ENCODE measurements at regions not wholly inside any gene's neighbourhood (a gene's known extent, or its start where the extent isn't known, plus 50 kb on each side); places are given as distances from the start of the nearest gene placed in this dataset.

DNA sequence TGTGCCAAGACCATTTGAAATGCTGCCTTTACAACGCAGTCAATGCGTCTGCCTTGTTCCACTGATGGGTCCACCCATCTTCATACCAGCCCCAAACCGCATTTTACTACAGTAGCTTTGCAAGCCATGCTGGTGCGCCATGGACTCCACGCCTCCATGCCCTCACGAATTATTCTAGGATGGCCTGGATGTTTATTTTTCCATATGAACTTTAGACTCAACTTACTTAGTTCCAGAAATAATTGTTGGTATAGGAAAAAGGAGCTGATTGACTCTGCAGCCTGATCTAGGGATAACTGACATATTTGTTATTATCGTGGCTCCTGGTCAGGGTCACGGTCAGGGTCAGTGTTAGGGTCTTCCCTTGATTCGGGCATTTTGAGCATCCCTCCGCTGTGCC is 70.0 kb upstream of the ZNF469 start:
- no peaks in the 10 kb centered on the region for H3K27me3 ChIP-seq (ENCODE audit: control insufficient read depth in 1 of 2, insufficient read depth in 1 of 2, low read length in 2 of 2)
- H3K9me3 ChIP-seq (ENCODE audit: control insufficient read depth, low read length), result peaks cover 4% of the 10 kb centered on the region
- H3K4me2 ChIP-seq (ENCODE audit: low read length, poor library complexity, severe bottlenecking), result no peak overlapping the region
- H2BK12ac ChIP-seq (ENCODE audit: low read length in 2 of 2), result peak overlapping the region; percentile 25 to 82
- H3K27ac ChIP-seq (ENCODE audit: low read length, poor library complexity, severe bottlenecking), result no peak overlapping the region
- no peak overlapping the region for H2BK120ac ChIP-seq (ENCODE audit: low read depth, low read length)
- no peak overlapping the region for H3K23ac ChIP-seq (ENCODE audit: low read length in 2 of 2)
- no peak for DNase-seq
- H2AFZ ChIP-seq (ENCODE audit: low read depth, low read length), result no peak overlapping the region
- no peak overlapping the region for H3K4ac ChIP-seq (ENCODE audit: low read depth in 1 of 2, low read length in 2 of 2)
- H2BK15ac ChIP-seq (ENCODE audit: low read depth, poor library complexity, severe bottlenecking), result peak overlapping the region; percentile 65
- 88% methylated on average over 6 of the region's 10 CpGs for WGBS
- no peak overlapping the region for H2AK5ac ChIP-seq (ENCODE audit: low read length, severe bottlenecking)
- H3K14ac ChIP-seq (ENCODE audit: low read length in 2 of 2), result no peak overlapping the region
- H3K79me1 ChIP-seq (replicated peaks; ENCODE audit: low read length, poor library complexity, severe bottlenecking), result no peaks in the 10 kb centered on the region
- no peak overlapping the region for H4K8ac ChIP-seq (ENCODE audit: low read length)
- no peak overlapping the region for H3K9ac ChIP-seq (ENCODE audit: low read length)
- no peak overlapping the region for H2BK5ac ChIP-seq (ENCODE audit: low read depth, low read length, poor library complexity, severe bottlenecking)
- no peak overlapping the region for H4K91ac ChIP-seq (ENCODE audit: low read length)
- no peaks in the 10 kb centered on the region for H3K36me3 ChIP-seq (ENCODE audit: control insufficient read depth in 1 of 2, insufficient read depth in 2 of 2, low read depth in 1 of 2, low read length in 2 of 2)
- H3K4me1 ChIP-seq (ENCODE audit: control insufficient read depth, insufficient read depth, low read depth, low read length), result peaks cover 27% of the 10 kb centered on the region
- no peak overlapping the region for H3K18ac ChIP-seq (ENCODE audit: low read depth in 1 of 2, low read length in 2 of 2)
- H3K4me3 ChIP-seq (ENCODE audit: insufficient read depth in 1 of 2, low read depth in 1 of 2, low read length in 2 of 2), result no peak overlapping the region

DNA sequence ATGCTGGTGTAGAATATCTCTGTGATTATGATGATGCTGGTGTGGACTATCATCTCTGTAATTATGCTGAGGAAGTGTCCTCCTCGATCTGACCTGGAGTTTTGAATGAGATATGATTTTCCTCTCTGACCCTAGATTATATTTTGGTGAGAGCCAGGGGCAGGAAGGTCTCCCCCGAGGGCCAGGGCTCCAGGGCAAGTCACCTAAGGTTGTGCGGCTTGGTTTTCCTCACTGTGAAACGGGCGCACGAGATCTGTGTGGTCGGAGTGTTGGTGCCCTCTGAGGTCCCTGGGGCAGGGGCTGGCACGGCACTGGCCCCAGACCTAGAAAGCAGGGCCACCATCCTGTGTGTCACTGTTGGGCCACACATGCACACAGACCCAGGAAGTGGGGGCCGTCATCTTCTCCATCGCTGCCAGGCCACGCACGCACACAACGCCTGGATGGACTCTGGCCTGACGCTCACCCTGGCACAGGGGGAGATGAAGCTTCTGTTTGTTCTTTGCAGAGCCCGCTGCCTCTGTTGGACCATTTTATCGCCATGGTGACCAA is 67.7 kb upstream of the ZNF469 start:
- Histone ChIP-seq H4K91ac (ENCODE audit: low read length) (peak overlapping the region; percentile 97), H4K8ac (ENCODE audit: low read length) (peak overlapping the region; percentile 88), H3K4me3 (ENCODE audit: insufficient read depth in 1 of 2, low read depth in 1 of 2, low read length in 2 of 2) (no peak overlapping the region), H3K9ac (ENCODE audit: low read length) (no peak overlapping the region), H3K4ac (ENCODE audit: low read depth in 1 of 2, low read length in 2 of 2) (peak overlapping the region; percentile 86 to 88), H3K27ac (ENCODE audit: low read length, poor library complexity, severe bottlenecking) (no peak overlapping the region), H2BK5ac (ENCODE audit: low read depth, low read length, poor library complexity, severe bottlenecking) (no peak overlapping the region), H3K18ac (ENCODE audit: low read depth in 1 of 2, low read length in 2 of 2) (peak overlapping the region; percentile 91 to 93), H3K79me1 (replicated peaks; ENCODE audit: low read length, poor library complexity, severe bottlenecking) (no peaks in the 10 kb centered on the region), H2AK5ac (ENCODE audit: low read length, severe bottlenecking) (peak overlapping the region; percentile 65), H3K23ac (ENCODE audit: low read length in 2 of 2) (no peak overlapping the region), H3K4me1 (ENCODE audit: control insufficient read depth, insufficient read depth, low read depth, low read length) (peaks cover 34% of the 10 kb centered on the region), H3K36me3 (ENCODE audit: control insufficient read depth in 1 of 2, insufficient read depth in 2 of 2, low read depth in 1 of 2, low read length in 2 of 2) (no peaks in the 10 kb centered on the region), H2BK15ac (ENCODE audit: low read depth, poor library complexity, severe bottlenecking) (peak overlapping the region; percentile 83), H3K14ac (ENCODE audit: low read length in 2 of 2) (peak overlapping the region in 1 of 2 experiments; percentile 8), H3K27me3 (ENCODE audit: control insufficient read depth in 1 of 2, insufficient read depth in 1 of 2, low read length in 2 of 2) (no peaks in the 10 kb centered on the region), H2BK12ac (ENCODE audit: low read length in 2 of 2) (peak overlapping the region; percentile 91 to 96), H2BK120ac (ENCODE audit: low read depth, low read length) (peak overlapping the region; percentile 91), H2AFZ (ENCODE audit: low read depth, low read length) (no peak overlapping the region), H3K9me3 (ENCODE audit: control insufficient read depth, low read length) (peaks cover 4% of the 10 kb centered on the region), H3K4me2 (ENCODE audit: low read length, poor library complexity, severe bottlenecking) (no peak overlapping the region)
- WGBS, result 88% methylated on average over 16 of the region's 16 CpGs
- DNase-seq, result no peak

DNA sequence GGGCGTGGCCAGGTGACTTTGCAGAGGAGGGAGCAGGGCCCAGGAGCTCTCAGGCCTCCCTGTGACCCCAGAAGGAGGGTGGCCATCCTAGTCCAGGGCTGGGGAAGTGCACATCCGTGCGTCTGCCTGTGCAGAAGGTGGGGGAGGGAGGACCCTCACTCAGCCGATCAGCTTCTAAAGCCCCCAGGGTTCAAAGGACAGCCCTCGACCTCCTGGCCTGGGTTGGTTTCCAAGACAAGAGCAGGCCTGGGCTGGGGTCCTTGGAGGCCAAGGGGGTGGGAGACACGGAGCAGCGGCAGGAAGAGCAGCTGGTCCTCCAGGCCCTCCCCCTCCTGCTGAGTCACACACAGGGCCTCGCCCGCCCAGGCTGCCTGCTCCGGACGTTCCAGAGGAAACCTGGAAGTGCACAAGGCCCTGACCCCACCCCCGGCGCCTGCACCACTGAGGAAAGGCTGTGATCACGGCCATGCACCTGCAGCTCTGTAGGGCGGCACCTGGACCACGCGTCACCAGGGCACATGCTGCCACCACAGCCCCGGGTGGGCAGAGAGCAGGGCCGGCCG is 67.1 kb upstream of the ZNF469 start:
- WGBS, result 19% methylated on average over 20 of the region's 20 CpGs

DNA sequence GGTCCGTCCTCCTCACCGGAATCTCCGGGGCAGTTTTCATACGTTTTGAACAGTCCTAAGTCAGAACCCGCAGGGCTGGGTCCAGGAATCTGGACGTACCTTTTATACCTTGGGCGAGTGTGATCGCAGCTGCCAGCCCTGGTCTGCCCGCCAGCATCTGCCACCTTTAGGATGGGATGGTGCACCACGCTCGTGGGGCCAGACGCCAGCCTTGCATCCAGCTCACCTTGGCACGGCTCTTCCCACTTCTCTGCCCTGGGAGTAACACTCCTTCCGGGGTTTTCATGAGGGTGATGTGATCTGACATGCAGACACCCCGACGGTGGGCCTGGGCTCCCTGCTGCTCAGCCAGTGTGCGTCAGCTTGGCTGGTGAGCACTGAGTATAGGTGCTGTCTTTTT is 66.6 kb upstream of the ZNF469 start:
- H3K27ac ChIP-seq (ENCODE audit: low read length, poor library complexity, severe bottlenecking), result no peak overlapping the region
- H4K8ac ChIP-seq (ENCODE audit: low read length), result peak overlapping the region; percentile 88
- H3K79me1 ChIP-seq (replicated peaks; ENCODE audit: low read length, poor library complexity, severe bottlenecking), result no peaks in the 10 kb centered on the region
- peak overlapping the region; percentile 82 for H2BK15ac ChIP-seq (ENCODE audit: low read depth, poor library complexity, severe bottlenecking)
- peak overlapping the region; percentile 65 to 89 for H3K18ac ChIP-seq (ENCODE audit: low read depth in 1 of 2, low read length in 2 of 2)
- H3K4ac ChIP-seq (ENCODE audit: low read depth in 1 of 2, low read length in 2 of 2), result peak overlapping the region; percentile 66 to 94
- peaks cover 30% of the 10 kb centered on the region for H3K4me1 ChIP-seq (ENCODE audit: control insufficient read depth, insufficient read depth, low read depth, low read length)
- no peak overlapping the region for H3K9ac ChIP-seq (ENCODE audit: low read length)
- peak overlapping the region; percentile 76 to 96 for H2BK12ac ChIP-seq (ENCODE audit: low read length in 2 of 2)
- H2BK5ac ChIP-seq (ENCODE audit: low read depth, low read length, poor library complexity, severe bottlenecking), result no peak overlapping the region
- peak overlapping the region in 1 of 2 experiments; percentile 78 for H3K14ac ChIP-seq (ENCODE audit: low read length in 2 of 2)
- H2BK120ac ChIP-seq (ENCODE audit: low read depth, low read length), result peak overlapping the region; percentile 86
- no peaks in the 10 kb centered on the region for H3K27me3 ChIP-seq (ENCODE audit: control insufficient read depth in 1 of 2, insufficient read depth in 1 of 2, low read length in 2 of 2)
- no peak overlapping the region for H3K4me2 ChIP-seq (ENCODE audit: low read length, poor library complexity, severe bottlenecking)
- no peak for DNase-seq
- H3K9me3 ChIP-seq (ENCODE audit: control insufficient read depth, low read length), result peaks cover 7% of the 10 kb centered on the region
- H3K4me3 ChIP-seq (ENCODE audit: insufficient read depth in 1 of 2, low read depth in 1 of 2, low read length in 2 of 2), result no peak overlapping the region
- no peak overlapping the region for H3K23ac ChIP-seq (ENCODE audit: low read length in 2 of 2)
- H4K91ac ChIP-seq (ENCODE audit: low read length), result peak overlapping the region; percentile 44
- no peak overlapping the region for H2AFZ ChIP-seq (ENCODE audit: low read depth, low read length)
- WGBS, result 85% methylated on average over 17 of the region's 17 CpGs
- H2AK5ac ChIP-seq (ENCODE audit: low read length, severe bottlenecking), result peak overlapping the region; percentile 62
- no peaks in the 10 kb centered on the region for H3K36me3 ChIP-seq (ENCODE audit: control insufficient read depth in 1 of 2, insufficient read depth in 2 of 2, low read depth in 1 of 2, low read length in 2 of 2)

More for the DNA sequence above, 67.1 kb upstream of the ZNF469 start:
- Histone ChIP-seq H3K4ac (ENCODE audit: low read depth in 1 of 2, low read length in 2 of 2) (peak overlapping the region; percentile 88 to 94), H2AFZ (ENCODE audit: low read depth, low read length) (no peak overlapping the region), H3K23ac (ENCODE audit: low read length in 2 of 2) (no peak overlapping the region), H2AK5ac (ENCODE audit: low read length, severe bottlenecking) (peak overlapping the region; percentile 65), H4K91ac (ENCODE audit: low read length) (peak overlapping the region; percentile 97), H2BK5ac (ENCODE audit: low read depth, low read length, poor library complexity, severe bottlenecking) (peak overlapping the region; percentile 3), H3K14ac (ENCODE audit: low read length in 2 of 2) (peak overlapping the region in 1 of 2 experiments; percentile 8), H2BK15ac (ENCODE audit: low read depth, poor library complexity, severe bottlenecking) (peak overlapping the region; percentile 83), H2BK12ac (ENCODE audit: low read length in 2 of 2) (peak overlapping the region; percentile 96), H2BK120ac (ENCODE audit: low read depth, low read length) (peak overlapping the region; percentile 91), H3K27me3 (ENCODE audit: control insufficient read depth in 1 of 2, insufficient read depth in 1 of 2, low read length in 2 of 2) (no peaks in the 10 kb centered on the region), H3K18ac (ENCODE audit: low read depth in 1 of 2, low read length in 2 of 2) (peak overlapping the region; percentile 91 to 93), H3K4me2 (ENCODE audit: low read length, poor library complexity, severe bottlenecking) (no peak overlapping the region), H3K79me1 (replicated peaks; ENCODE audit: low read length, poor library complexity, severe bottlenecking) (no peaks in the 10 kb centered on the region), H4K8ac (ENCODE audit: low read length) (peak overlapping the region; percentile 88), H3K4me1 (ENCODE audit: control insufficient read depth, insufficient read depth, low read depth, low read length) (peaks cover 32% of the 10 kb centered on the region), H3K36me3 (ENCODE audit: control insufficient read depth in 1 of 2, insufficient read depth in 2 of 2, low read depth in 1 of 2, low read length in 2 of 2) (no peaks in the 10 kb centered on the region), H3K9ac (ENCODE audit: low read length) (no peak overlapping the region), H3K4me3 (ENCODE audit: insufficient read depth in 1 of 2, low read depth in 1 of 2, low read length in 2 of 2) (no peak overlapping the region), H3K9me3 (ENCODE audit: control insufficient read depth, low read length) (peaks cover 4% of the 10 kb centered on the region), H3K27ac (ENCODE audit: low read length, poor library complexity, severe bottlenecking) (no peak overlapping the region)
- DNase-seq, result peak; percentile 77
